B cell (primary cell): ENCODE measurements at regions not wholly inside any gene's neighbourhood (a gene's known extent, or its start where the extent isn't known, plus 50 kb on each side); places are given as distances from the start of the nearest gene placed in this dataset.

Source experiments
- CTCF ChIP-seq: fragments of 200-600 bp; IDR thresholded peaks from one replicate; pipeline ENCODE4 v1.8.0; 2022; ENCODE audit warnings: antibody characterized with exemption, mild to moderate bottlenecking
- EZH2 ChIP-seq: IDR thresholded peaks from 2 replicates; pipeline ENCODE4 v1.6.1; 2012; ENCODE audit warnings: borderline replicate concordance, low read depth, mild to moderate bottlenecking, moderate library complexity, low read length; ENCODE audit not compliant: insufficient read depth, poor library complexity, severe bottlenecking

GRCh38 chr4:45147866-45148265 lies 421.5 kb upstream of the GNPDA2 start:
- TF ChIP-seq CTCF (no peak), EZH2 (no peak)
